8988T (cell line): ENCODE measurements at regions not wholly inside any gene's neighbourhood (a gene's known extent, or its start where the extent isn't known, plus 50 kb on each side); places are given as distances from the start of the nearest gene placed in this dataset.

Source experiments
- DNase-seq: peaks from one replicate; pipeline ENCODE4 v3.0.0; 2011

- DNase-seq, result no peak
Measured at GRCh38 chr2:7913974-7914373, 767.9 kb upstream of the ID2 start.

GRCh38 chr2:7915302-7916091 lies 766.4 kb upstream of the ID2 start:
- no peak for DNase-seq

- no peak for DNase-seq
Measured at GRCh38 chr2:7916670-7917069, 765.2 kb upstream of the ID2 start.

DNA sequence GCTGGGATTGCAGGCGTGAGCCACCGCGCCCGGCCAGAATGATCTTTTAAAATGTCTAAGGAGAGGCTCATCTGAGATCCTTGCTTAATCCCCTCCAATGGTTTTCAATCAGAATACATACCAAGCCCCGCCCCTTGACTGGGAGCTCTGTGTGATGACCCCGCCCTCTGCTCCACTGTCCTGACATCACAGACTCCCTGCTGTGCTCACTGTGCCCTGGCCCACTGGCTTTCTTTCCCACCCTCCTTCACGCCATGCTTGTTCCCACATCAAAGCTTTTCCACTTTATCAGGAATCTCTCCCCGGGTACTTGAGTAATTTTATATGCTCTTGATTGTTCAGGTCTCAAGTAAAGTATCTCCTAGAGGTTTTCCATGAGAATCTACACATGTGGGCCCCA lies 762.3 kb upstream of the ID2 start:
- no peak for DNase-seq

DNA sequence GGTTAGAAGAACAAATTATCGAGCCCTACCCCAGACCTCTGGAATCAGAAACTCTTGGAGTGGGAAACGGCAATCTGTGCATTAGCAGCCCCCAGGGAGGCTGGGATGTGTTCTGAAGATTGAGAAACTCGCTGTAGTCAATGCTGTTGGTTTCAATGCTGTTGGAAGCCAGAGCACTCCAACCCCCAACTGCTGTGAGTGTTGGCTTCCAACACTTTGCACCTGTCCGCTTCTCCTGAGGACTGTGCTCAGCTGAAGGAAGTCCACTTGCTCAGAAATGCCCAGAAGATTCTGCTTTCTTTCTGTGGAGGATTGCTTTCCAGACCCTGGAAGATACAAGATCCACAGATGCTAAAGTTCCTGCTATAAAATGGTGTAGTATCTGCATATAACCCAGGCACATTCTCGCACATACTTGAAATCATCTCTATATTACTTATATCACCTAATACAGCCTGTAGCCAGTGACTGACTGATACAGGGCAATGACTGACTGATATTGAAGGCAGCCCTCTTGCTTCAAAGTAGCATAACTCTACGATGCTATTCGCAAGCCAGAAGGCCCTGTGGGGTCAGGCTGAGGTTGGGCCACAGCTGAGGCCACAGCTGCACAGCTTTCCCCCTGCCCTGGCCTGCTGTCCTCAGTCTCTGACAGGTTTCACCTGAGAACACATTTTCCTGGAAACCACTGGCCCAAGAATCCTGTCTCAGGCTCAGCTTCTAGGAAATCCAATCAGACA lies 757.7 kb upstream of the ID2 start:
- DNase-seq, result no peak

DNA sequence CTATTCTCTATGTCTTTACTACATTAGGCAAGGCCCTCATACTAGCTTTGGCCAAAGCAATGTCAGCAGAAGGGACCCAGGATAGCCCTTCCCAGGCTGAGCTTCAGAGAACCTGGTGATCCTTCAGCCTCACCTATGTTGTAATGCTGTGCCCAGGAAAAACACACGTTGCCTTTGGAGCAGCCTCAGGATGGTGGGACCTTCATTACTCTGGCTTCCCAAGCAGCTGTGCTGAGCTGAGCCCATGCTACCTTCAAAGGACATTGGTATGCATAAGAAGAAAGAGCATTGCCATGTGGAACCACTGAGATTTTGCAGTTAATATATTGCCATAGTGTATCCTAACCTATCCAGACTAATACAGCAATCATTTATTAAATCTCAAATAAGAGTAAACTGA lies 756.4 kb upstream of the ID2 start:
- DNase-seq, result no peak

DNA sequence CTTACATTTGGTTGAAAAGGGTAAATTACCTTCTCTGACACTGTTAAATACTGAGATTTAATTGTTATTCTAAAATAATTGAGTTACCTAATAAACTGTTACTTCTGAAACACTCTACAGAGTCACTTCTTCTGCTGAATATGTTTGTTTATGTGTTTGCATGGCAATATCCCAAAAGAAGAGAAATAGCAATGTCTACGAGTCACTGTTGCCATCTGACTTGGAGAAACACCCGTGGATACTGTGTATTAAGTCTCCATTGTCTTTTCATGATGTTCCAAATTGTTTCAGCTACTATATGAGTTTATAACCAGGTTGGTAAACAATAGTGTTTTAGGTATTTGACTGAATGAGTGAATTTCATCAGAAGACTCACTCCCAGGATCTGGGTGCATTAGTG lies 754.2 kb upstream of the ID2 start:
- DNase-seq, result no peak

DNA sequence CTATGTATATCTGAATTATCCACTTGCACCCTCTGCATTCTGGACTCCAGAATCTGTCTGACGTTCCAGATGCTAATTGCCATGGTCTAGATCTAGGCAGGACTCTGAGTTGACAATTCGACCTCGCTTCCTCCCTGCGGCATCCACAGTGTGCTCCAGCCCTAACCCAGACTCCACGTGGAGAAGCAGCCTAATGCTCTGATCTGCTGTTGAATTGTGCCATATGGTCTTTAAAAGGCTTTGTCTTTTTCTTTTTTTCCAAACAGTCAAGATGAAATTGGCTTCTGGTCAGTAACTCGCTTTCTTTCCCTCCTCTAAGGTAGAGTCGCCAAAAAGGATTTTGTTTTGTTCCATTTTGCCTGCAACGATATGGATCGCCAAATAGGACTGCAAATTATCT lies 752.6 kb upstream of the ID2 start:
- no peak for DNase-seq

DNA sequence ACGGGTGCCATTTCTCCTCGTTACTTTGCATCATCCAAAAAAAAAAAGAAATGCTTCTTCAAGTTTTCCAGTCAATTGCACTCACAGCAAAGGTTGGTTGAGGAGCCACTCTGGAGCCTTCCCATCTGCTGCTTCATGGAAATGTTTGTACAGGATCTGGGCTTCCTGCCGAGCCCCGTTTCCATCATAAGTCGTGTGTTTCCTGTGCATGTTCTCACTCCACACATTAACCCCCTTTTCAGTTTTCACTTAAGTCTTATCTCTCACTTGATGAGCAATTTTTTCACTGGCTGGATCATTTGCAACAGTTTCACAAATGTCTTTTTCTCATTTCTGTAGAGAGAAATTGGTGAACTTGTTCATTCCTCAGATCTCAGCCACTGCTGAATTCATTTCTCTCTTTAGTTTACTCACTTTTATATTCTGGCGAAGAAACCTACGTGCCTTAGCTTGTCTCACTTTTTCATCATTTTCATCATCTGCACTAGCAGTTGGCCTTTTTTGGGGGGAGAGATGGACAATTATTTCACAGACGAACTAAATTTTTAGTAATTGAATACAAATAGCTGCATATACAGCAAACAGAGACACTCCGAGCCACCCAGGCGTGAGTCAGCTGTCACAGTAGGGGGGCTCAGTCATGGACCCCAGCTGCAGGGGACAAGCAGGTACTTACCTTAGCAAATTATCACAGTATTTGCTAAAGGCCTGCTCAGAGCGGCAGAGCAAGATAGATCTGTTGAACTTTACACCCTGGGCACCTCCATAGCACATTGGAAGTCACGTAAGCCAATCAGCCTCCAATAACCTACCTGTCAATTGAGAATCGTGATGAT lies 750.8 kb upstream of the ID2 start:
- DNase-seq, result no peak

- no peak for DNase-seq
Measured at GRCh38 chr2:7931808-7932207, 750.0 kb upstream of the ID2 start.

GRCh38 chr2:7933672-7934071 lies 748.2 kb upstream of the ID2 start:
- no peak for DNase-seq

DNA sequence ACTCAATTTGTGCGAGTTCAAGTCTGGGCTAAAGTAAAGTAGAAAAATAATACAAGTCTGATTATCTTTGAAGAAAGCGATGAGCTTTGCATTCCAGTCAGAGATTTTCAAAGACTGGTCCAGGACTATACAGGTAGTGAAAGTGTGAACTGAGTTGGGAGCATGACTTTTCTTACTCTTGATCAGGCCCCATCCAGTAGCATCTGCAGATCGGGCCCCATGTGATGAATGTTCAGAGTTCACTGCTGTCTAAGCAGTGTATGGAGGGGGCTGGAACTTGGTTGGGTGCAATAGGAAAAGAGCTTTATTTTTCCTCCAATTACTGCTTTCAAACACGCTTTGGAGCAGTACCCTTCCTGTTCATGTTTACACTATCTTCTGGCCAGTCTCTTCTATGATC lies 747.4 kb upstream of the ID2 start:
- DNase-seq, result no peak

GRCh38 chr2:7937082-7937481 lies 744.8 kb upstream of the ID2 start:
- DNase-seq, result no peak

DNA sequence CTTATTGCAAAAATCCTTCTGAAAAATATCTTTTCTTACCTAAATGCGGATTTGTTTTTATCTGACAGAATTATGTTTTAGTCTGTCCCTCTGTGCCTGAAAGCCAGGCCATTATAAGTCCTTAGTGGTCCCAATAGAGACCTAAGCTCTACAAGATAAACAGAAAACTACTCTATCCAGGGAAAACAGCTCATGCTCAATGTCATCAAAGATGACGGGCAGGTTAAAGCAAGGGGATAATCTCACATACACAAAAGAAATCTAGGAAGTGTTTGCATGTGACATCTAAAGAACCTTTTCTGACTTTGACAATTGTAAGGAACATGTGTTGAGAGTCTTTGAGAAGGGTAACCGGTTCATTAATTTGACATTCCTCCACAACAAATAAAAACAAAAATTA lies 741.1 kb upstream of the ID2 start:
- DNase-seq, result no peak

GRCh38 chr2:7943446-7943845 lies 738.4 kb upstream of the ID2 start:
- no peak for DNase-seq

- DNase-seq, result no peak
Measured at GRCh38 chr2:7945026-7945425, 736.8 kb upstream of the ID2 start.

- DNase-seq, result no peak
Measured at GRCh38 chr2:7950035-7950612, 731.7 kb upstream of the ID2 start.

- DNase-seq, result no peak
Measured at GRCh38 chr2:7951001-7951400, 730.9 kb upstream of the ID2 start.

DNA sequence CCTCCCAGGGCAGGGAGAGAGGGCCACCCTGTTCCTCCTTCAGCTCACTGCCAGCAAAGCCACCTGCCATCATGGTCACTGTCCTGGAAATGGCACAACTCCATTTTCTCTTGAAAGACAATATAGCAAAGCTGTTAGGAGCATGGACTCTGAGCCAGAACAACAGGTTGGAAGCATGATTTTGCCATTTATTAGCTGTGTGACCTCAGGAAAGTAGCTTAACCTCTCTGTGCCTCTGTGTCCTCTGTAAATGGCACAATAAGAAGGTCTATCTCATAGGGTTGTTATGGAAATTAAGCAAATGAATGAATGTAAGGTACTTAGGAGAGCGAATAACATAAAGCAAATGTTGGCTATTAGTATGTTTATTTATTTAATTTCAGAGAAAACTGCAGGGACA lies 730.4 kb upstream of the ID2 start:
- no peak for DNase-seq

- DNase-seq, result no peak
Measured at GRCh38 chr2:7952046-7952745, 729.7 kb upstream of the ID2 start.

DNA sequence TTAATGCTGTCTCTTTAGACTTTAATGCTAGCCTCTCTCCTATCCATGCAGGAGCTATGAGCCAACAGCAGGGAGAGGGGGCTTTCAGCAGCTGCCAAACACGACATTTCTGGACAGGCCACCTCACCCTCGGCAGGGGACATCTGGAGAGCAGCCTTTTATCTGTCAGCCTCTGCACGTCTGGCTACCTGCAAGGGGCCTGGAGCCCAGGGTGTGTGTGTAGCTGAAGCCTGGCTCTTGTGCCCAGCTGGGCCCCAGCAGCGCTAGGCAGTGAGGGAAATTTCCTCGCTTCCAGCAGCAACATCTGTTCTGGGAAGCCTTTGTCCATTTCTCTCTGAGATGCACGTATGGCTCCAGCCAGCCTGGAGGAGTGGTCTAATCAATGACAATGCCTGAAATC lies 728.7 kb upstream of the ID2 start:
- DNase-seq, result no peak

DNA sequence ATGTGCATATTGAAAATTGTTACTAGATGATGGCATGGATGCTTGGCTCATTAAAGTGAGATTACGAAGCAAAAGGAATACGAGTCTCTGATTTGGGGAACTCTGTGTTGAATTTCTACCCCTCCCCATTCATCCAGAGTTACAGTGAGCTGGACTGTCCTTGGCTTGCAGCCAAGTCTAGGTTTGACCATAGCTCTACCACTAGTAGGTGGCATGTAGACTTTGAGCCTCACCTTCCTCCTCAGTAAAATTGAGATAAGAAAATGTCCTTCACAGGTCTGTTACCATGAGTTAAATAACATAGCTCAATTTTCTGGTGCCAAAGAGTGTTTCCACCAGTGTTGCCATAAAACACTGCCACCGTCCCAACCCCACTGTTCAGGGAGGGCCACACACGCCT lies 727.6 kb upstream of the ID2 start:
- DNase-seq, result no peak
